Epidermal melanocyte (primary cell): ENCODE measurements at regions not wholly inside any gene's neighbourhood (a gene's known extent, or its start where the extent isn't known, plus 50 kb on each side); places are given as distances from the start of the nearest gene placed in this dataset.
"Not testable (repeated sequence)": the region's sequence is repeated elsewhere in the genome, so short reads cannot be mapped to it uniquely, and the experiment has no call there.

Source experiments
- DNase-seq: peaks from one replicate; pipeline ENCODE4 v3.0.0; 2011; ENCODE audit warnings: low spot score; ENCODE audit not compliant: insufficient read length

GRCh38 chr16:10232757-10233156 lies 50.5 kb upstream of the GRIN2A start:
- DNase-seq: no peak

GRCh38 chr16:10239640-10240039 lies 57.4 kb upstream of the GRIN2A start:
- DNase-seq: no peak

- DNase-seq: no peak
These were observed 58.8 kb upstream of the GRIN2A start for GRCh38 chr16:10240854-10241613.

- no peak for DNase-seq
These were observed 59.9 kb upstream of the GRIN2A start for GRCh38 chr16:10242097-10242496.

- no peak for DNase-seq
These were observed 60.7 kb upstream of the GRIN2A start for GRCh38 chr16:10242916-10243315.

GRCh38 chr16:10245002-10245401 lies 62.8 kb upstream of the GRIN2A start:
- no peak for DNase-seq

GRCh38 chr16:10250137-10250828 lies 68.1 kb upstream of the GRIN2A start:
- DNase-seq: no peak

- no peak for DNase-seq
These were observed 69.9 kb upstream of the GRIN2A start for GRCh38 chr16:10252155-10252554.

- no peak for DNase-seq
These were observed 71.2 kb upstream of the GRIN2A start for GRCh38 chr16:10253409-10253808.

- no peak for DNase-seq
These were observed 73.5 kb upstream of the GRIN2A start for GRCh38 chr16:10255728-10256127.

GRCh38 chr16:10256784-10257641 lies 74.8 kb upstream of the GRIN2A start:
- DNase-seq: peak; percentile 38

GRCh38 chr16:10257642-10258251 lies 75.5 kb upstream of the GRIN2A start:
- DNase-seq: not testable (repeated sequence)

GRCh38 chr16:10258930-10259603 lies 76.8 kb upstream of the GRIN2A start:
- not testable (repeated sequence) for DNase-seq

- no peak for DNase-seq
These were observed 78.8 kb upstream of the GRIN2A start for GRCh38 chr16:10261077-10261476.

- not testable (repeated sequence) for DNase-seq
These were observed 79.3 kb upstream of the GRIN2A start for GRCh38 chr16:10261526-10261925.

- no peak for DNase-seq
These were observed 80.3 kb upstream of the GRIN2A start for GRCh38 chr16:10262377-10263132.

- DNase-seq: no peak
These were observed 83.8 kb upstream of the GRIN2A start for GRCh38 chr16:10265770-10266615.

- no peak for DNase-seq
These were observed 84.6 kb upstream of the GRIN2A start for GRCh38 chr16:10266809-10267208.

- DNase-seq: no peak
These were observed 87.4 kb upstream of the GRIN2A start for GRCh38 chr16:10269632-10270031.
